Gastrocnemius medialis (tissue), 4 donors: ENCODE measurements at regions not wholly inside any gene's neighbourhood (a gene's known extent, or its start where the extent isn't known, plus 50 kb on each side); places are given as distances from the start of the nearest gene placed in this dataset.

Experiments used
- ATAC-seq, 2 donors: fragments of 150-250 bp; one replicate each; pipeline ENCODE4 v1.9.1; 2016
- DNase-seq, 2 donors: peaks; one replicate each; pipeline ENCODE4 v3.0.0-alpha.2; 2019
- H3K27ac ChIP-seq, 4 donors: fragments of 200-600 bp; sonication (generic); 1 replicate in 1 of 4; 2 replicates in 3 of 4; pipeline ENCODE4 v1.5.1; 2016 to 2018; ENCODE audit warnings: mild to moderate bottlenecking in 2 of 4, moderate library complexity in 1 of 4
- H3K27me3 ChIP-seq, 3 donors: fragments of 200-600 bp; sonication (generic) in 2 of 3; 1 replicate in 1 of 3; 2 replicates in 2 of 3; pipeline versions ENCODE4 v1.5.1 to v1.6.0; 2016 to 2019; ENCODE audit warnings: mild to moderate bottlenecking in 1 of 3, moderate library complexity in 1 of 3
- H3K36me3 ChIP-seq, 2 donors: fragments of 200-600 bp; sonication (generic) in 1 of 2; one replicate each; pipeline ENCODE4 v1.5.1; 2017 to 2018
- H3K4me1 ChIP-seq, 2 donors: fragments of 200-600 bp; sonication (generic) in 1 of 2; one replicate each; pipeline ENCODE4 v1.5.1; 2016 to 2017; ENCODE audit warnings: mild to moderate bottlenecking in 2 of 2
- H3K4me3 ChIP-seq, 4 donors: fragments of 200-600 bp; sonication (generic) in 3 of 4; 1 replicate in 1 of 4; 2 replicates in 3 of 4; pipeline ENCODE4 v1.5.1; 2016 to 2019; ENCODE audit warnings: mild to moderate bottlenecking in 2 of 4
- H3K9me3 ChIP-seq, 3 donors: fragments of 200-600 bp; sonication (generic) in 2 of 3; 1 replicate in 1 of 3; 2 replicates in 2 of 3; pipeline ENCODE4 v1.5.1; 2016 to 2019
- POLR2A ChIP-seq, 2 donors: fragments of 450-650 bp; IDR thresholded peaks; one replicate each; pipeline ENCODE4 v1.6.1; 2017; ENCODE audit warnings: antibody characterized with exemption in 2 of 2, mild to moderate bottlenecking in 2 of 2, moderate library complexity in 2 of 2
- in situ Hi-C, 4 donors: fragments of 200-750 bp; cut with MboI; loops; one replicate each; pipeline versions ENCODE4 v1.15.0 to v1.8.0; 2017; ENCODE audit warnings: low sequenced_read_pairs in 4 of 4
- intact Hi-C: fragments of 100-400 bp; cut with DNase I; formaldehyde crosslinking; loops from one replicate; pipeline ENCODE4 v1.15.1; 2023; ENCODE audit warnings: low total_unique reads
- TF ChIP-seq, protein P1 (sequence below), 5 experiments: fragments of 450-650 bp in 3 of 5; fragments of 200-600 bp in 2 of 5; sonication (generic) in 2 of 5; IDR thresholded peaks in 4 of 5; conservative IDR thresholded peaks in 1 of 5; 1 replicate in 4 of 5; 2 replicates in 1 of 5; pipeline ENCODE4 v1.5.1; 2016 to 2019; ENCODE audit warnings: antibody characterized with exemption in 5 of 5, mild to moderate bottlenecking in 3 of 5, moderate library complexity in 3 of 5

DNA sequence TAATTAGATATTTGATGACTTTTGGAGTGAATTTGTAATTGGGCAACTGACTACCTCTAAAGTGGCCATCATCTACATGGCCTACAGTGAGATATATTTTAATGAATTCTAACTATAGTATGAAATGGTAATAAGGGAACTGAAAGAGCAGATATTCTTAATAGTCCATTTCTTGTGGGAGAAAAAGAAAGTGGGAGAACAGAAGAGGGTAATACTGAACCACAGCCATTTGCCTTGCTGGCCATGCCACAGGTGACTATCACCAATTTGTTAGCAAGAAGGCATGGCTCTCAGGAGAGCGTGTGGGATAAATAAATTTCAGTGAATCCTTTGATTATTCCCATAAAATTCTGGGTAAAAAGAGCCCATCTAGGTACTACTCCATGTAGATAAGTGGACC lies 1074.0 kb upstream of the MAP3K7 start:
- H3K27me3 ChIP-seq, result no peaks in the 10 kb centered on the region
- DNase-seq, result no peak
- no peak for TF ChIP-seq POLR2A (IDR thresholded peaks at IDR 0.05)
- TF ChIP-seq, protein P1, sequence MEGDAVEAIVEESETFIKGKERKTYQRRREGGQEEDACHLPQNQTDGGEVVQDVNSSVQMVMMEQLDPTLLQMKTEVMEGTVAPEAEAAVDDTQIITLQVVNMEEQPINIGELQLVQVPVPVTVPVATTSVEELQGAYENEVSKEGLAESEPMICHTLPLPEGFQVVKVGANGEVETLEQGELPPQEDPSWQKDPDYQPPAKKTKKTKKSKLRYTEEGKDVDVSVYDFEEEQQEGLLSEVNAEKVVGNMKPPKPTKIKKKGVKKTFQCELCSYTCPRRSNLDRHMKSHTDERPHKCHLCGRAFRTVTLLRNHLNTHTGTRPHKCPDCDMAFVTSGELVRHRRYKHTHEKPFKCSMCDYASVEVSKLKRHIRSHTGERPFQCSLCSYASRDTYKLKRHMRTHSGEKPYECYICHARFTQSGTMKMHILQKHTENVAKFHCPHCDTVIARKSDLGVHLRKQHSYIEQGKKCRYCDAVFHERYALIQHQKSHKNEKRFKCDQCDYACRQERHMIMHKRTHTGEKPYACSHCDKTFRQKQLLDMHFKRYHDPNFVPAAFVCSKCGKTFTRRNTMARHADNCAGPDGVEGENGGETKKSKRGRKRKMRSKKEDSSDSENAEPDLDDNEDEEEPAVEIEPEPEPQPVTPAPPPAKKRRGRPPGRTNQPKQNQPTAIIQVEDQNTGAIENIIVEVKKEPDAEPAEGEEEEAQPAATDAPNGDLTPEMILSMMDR (IDR thresholded peaks at IDR 0.05 in 4 of 5, conservative IDR thresholded peaks at IDR 0.05 in 1 of 5), result no peak
- no peaks in the 10 kb centered on the region for H3K36me3 ChIP-seq
- no peaks in the 10 kb centered on the region for H3K4me1 ChIP-seq
- intact Hi-C loops (no loop called here), in situ Hi-C loops (no loop called here)
- no peak overlapping the region for H3K4me3 ChIP-seq
- no peak for ATAC-seq
- no peaks in the 10 kb centered on the region for H3K9me3 ChIP-seq
- H3K27ac ChIP-seq, result no peak overlapping the region

DNA sequence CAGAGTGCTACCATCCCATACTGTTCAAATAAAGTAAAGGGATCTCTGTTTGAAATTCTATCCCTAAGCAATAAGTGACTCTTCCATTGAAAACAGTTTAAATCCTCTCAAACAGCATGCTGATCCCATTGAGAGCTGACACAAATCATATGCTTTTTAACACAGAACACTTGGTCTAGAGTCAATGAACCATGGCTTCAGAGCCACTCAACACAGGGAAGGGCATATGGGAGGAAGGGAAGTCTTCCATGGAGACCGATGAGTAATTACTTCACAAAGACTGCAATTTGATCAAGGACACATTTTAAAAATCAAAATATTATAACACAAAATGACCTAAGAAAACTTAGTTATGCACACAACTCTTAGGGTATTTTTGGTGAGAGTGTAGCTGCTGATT lies 1073.0 kb upstream of the MAP3K7 start:
- Histone ChIP-seq H3K4me1 (no peaks in the 10 kb centered on the region), H3K36me3 (no peaks in the 10 kb centered on the region), H3K27ac (no peak overlapping the region), H3K4me3 (no peak overlapping the region), H3K27me3 (no peaks in the 10 kb centered on the region), H3K9me3 (no peaks in the 10 kb centered on the region)
- intact Hi-C loops (no loop called here), in situ Hi-C loops (no loop called here)
- DNase-seq (no peak), ATAC-seq (no peak)
- TF ChIP-seq, protein P1 (IDR thresholded peaks at IDR 0.05 in 4 of 5, conservative IDR thresholded peaks at IDR 0.05 in 1 of 5), result no peak
- no peak for TF ChIP-seq POLR2A (IDR thresholded peaks at IDR 0.05)

DNA sequence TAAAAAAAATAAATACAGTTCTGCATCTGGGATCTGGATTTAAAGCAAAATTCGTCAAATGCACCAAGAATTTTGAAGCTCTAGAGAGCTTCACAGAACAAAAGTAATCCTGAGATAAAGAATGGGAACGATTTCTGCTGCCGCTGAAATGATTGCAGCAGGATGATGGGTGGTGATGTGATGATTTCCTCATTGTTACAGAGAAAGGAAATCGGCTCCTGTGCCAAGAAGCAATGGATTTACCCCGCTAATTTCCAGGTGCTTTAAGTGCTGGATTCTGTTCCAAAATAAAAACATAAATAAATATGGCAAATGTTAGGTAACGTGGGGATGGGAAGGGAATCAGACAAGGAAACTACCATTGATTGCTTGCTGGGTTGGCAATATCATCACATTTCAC lies 1067.9 kb upstream of the MAP3K7 start:
- Histone ChIP-seq H3K4me1 (no peaks in the 10 kb centered on the region), H3K4me3 (no peak overlapping the region), H3K27me3 (no peaks in the 10 kb centered on the region), H3K9me3 (no peaks in the 10 kb centered on the region), H3K36me3 (no peaks in the 10 kb centered on the region), H3K27ac (no peak overlapping the region)
- no peak for TF ChIP-seq POLR2A (IDR thresholded peaks at IDR 0.05)
- TF ChIP-seq, protein P1 (IDR thresholded peaks at IDR 0.05 in 4 of 5, conservative IDR thresholded peaks at IDR 0.05 in 1 of 5), result no peak
- intact Hi-C loops (no loop called here), in situ Hi-C loops (no loop called here)
- ATAC-seq (no peak), DNase-seq (no peak)

DNA sequence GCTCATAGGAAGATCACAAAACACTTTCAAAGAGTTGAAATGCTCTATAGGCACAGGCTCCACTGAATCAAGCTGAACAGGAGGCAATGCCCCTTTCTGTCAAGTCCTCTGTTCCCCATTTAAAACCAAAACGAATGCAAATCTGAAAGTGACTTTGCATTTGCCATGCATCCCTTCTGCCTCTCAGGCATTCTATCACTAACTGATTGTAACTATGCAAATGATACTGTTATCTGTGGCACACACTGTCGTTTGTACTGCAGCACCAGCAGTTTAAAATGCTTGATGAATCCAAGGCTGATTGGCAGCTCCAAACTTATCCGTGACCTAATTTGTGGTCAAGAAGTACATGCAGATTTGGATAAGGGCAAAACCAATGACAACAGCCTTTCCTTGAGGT lies 1067.5 kb upstream of the MAP3K7 start:
- ATAC-seq, result no peak
- in situ Hi-C loops, result no loop called here

DNA sequence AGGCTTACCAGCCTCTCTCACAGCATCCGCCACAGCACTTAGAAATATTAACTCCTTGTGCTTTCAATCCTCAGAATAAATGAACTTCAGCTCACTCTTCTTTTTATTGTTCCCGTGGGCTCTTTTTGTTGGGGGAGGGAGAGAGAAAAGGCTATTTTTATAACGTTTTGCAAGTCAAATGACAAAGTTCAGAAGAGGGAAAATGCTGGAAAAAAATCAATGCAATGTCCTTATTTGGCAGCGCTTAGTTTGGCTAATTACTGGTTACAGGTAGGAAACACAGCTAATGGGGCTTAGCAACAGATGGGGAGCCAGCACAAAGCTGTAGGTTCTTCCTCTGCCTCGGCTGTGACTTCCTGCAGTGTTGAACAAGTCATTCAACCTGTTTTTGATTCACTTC lies 1067.0 kb upstream of the MAP3K7 start:
- DNase-seq, result no peak
- intact Hi-C loops, result no loop called here
- Histone ChIP-seq H3K4me1 (no peaks in the 10 kb centered on the region), H3K27me3 (no peaks in the 10 kb centered on the region), H3K27ac (no peak overlapping the region), H3K9me3 (no peaks in the 10 kb centered on the region), H3K36me3 (no peaks in the 10 kb centered on the region), H3K4me3 (no peak overlapping the region)
- ATAC-seq, result no peak
- TF ChIP-seq, protein P1 (IDR thresholded peaks at IDR 0.05 in 4 of 5, conservative IDR thresholded peaks at IDR 0.05 in 1 of 5), result no peak
- TF ChIP-seq POLR2A (IDR thresholded peaks at IDR 0.05), result no peak
- in situ Hi-C loops, result no loop called here

More for the DNA sequence above, 1067.5 kb upstream of the MAP3K7 start:
- no peaks in the 10 kb centered on the region for H3K36me3 ChIP-seq
- no peak for DNase-seq
- H3K27me3 ChIP-seq, result no peaks in the 10 kb centered on the region
- H3K4me1 ChIP-seq, result no peaks in the 10 kb centered on the region
- H3K27ac ChIP-seq, result no peak overlapping the region
- no peak for TF ChIP-seq POLR2A (IDR thresholded peaks at IDR 0.05)
- TF ChIP-seq, protein P1 (IDR thresholded peaks at IDR 0.05 in 4 of 5, conservative IDR thresholded peaks at IDR 0.05 in 1 of 5), result no peak
- H3K4me3 ChIP-seq, result no peak overlapping the region
- intact Hi-C loops, result no loop called here
- H3K9me3 ChIP-seq, result no peaks in the 10 kb centered on the region
